K562 (cell line): ENCODE measurements at regions not wholly inside any gene's neighbourhood (a gene's known extent, or its start where the extent isn't known, plus 50 kb on each side); places are given as distances from the start of the nearest gene placed in this dataset.

Experiments
- ATAC-seq: fragments of 200-7000 bp; cut with Tn5 transposase; 3 replicates; pipeline ENCODE4 v1.9.1; 2020; ENCODE audit warnings: moderate library complexity
- BruUV-seq: library from RNA; stranded (reverse); fragments of 400-500 nt; replicated peaks from 2 replicates; lab custom pipeline; 2021; lab: Mats Ljungman, UMichigan
- CTCF ChIA-PET: fragments of 300-600 bp; formaldehyde crosslinking; extraction: SDS; loops from one replicate; lab custom pipeline; 2021; ENCODE audit warnings: low intra/inter-chr PET ratio; lab: Yijun Ruan, JAX
- POLR2A ChIA-PET: fragments of 300-600, 350-650 bp; sonication (Branson Sonifier 250); formaldehyde crosslinking; extraction: SDS; loops from one replicate; lab custom pipeline; 2021; ENCODE audit warnings: antibody characterized with exemption, inconsistent platforms; lab: Yijun Ruan, JAX
- DNase-seq, 4 experiments: peaks; one replicate each; pipeline versions ENCODE4 v3.0.0 to v3.0.0-alpha.2; 2011 to 2018; ENCODE audit warnings: low spot score in 3 of 4, mixed read lengths in 3 of 4; ENCODE audit errors: extremely low read depth in 1 of 4
- FAIRE-seq: peaks from 2 replicates; lab custom pipeline; 2011; peaks lifted over from hg19 to GRCh38; lab: Jason Lieb, UNC
- H2AFZ ChIP-seq: 2 replicates; pipeline ENCODE4 v1.6.0; 2011; ENCODE audit warnings: low read depth, low read length, control low read depth, inconsistent platforms
- H3K27ac ChIP-seq: fragments of 200-600 bp; 3 replicates; pipeline ENCODE4 v1.8.0; 2011; ENCODE audit warnings: low read depth, mild to moderate bottlenecking, control low read depth, inconsistent platforms, low read length, moderate library complexity, mixed read lengths; ENCODE audit errors: extremely low read depth
- H3K27me3 ChIP-seq, 2 experiments: fragments of 300-600 bp in 1 of 2; 2 replicates in 1 of 2; 3 replicates in 1 of 2; pipeline versions ENCODE4 v1.6.0 to v1.8.0; 2011; ENCODE audit warnings: inconsistent platforms in 2 of 2, low read length in 2 of 2, mild to moderate bottlenecking in 1 of 2, mixed read lengths in 1 of 2, moderate library complexity in 1 of 2; ENCODE audit not compliant: control insufficient read depth in 2 of 2, insufficient read depth in 2 of 2
- H3K36me3 ChIP-seq: fragments of 300-600 bp; 3 replicates; pipeline ENCODE4 v1.8.0; 2011; ENCODE audit warnings: mild to moderate bottlenecking, low read length, inconsistent platforms; ENCODE audit not compliant: control insufficient read depth, insufficient read depth
- H3K4me1 ChIP-seq, 2 experiments: fragments of 200-600 bp in 1 of 2; replicated peaks in 1 of 2; 2 replicates in 1 of 2; 3 replicates in 1 of 2; pipeline versions ENCODE4 v1.5.1 to v1.8.0; 2011; ENCODE audit warnings: inconsistent platforms in 2 of 2, low read length in 2 of 2, mild to moderate bottlenecking in 1 of 2, mixed read lengths in 1 of 2, moderate library complexity in 1 of 2; ENCODE audit not compliant: control insufficient read depth in 2 of 2, insufficient read depth in 2 of 2
- H3K4me2 ChIP-seq: 2 replicates; pipeline ENCODE4 v1.6.1; 2011; ENCODE audit warnings: low read length, control low read depth, inconsistent platforms, mixed read lengths; ENCODE audit not compliant: insufficient read depth
- H3K4me3 ChIP-seq: fragments of 200-600 bp; sonication (generic), shearing (Covaris generic); 2 replicates; pipeline ENCODE4 v1.5.1; 2016; ENCODE audit warnings: control low read depth, inconsistent platforms
- H3K79me2 ChIP-seq: fragments of 200-600 bp; 3 replicates; pipeline ENCODE4 v1.8.0; 2011; ENCODE audit warnings: low read length, inconsistent platforms; ENCODE audit not compliant: control insufficient read depth, insufficient read depth
- H3K9ac ChIP-seq, 2 experiments: 2 replicates each; pipeline versions ENCODE4 v1.6.0 to v1.6.1; 2011; ENCODE audit warnings: low read depth in 2 of 2, low read length in 2 of 2, control low read depth in 1 of 2, inconsistent platforms in 1 of 2, mild to moderate bottlenecking in 1 of 2, mixed read lengths in 1 of 2; ENCODE audit not compliant: insufficient read depth in 1 of 2
- H3K9me1 ChIP-seq: one replicate; pipeline ENCODE4 v1.6.0; 2011; ENCODE audit warnings: inconsistent platforms, mild to moderate bottlenecking, low read length, moderate library complexity; ENCODE audit not compliant: control insufficient read depth, insufficient read depth
- H3K9me3 ChIP-seq: replicated peaks from 2 replicates; pipeline ENCODE4 v1.5.1; 2011; ENCODE audit warnings: low read depth, low read length, inconsistent platforms; ENCODE audit not compliant: control insufficient read depth, insufficient read depth
- H4K20me1 ChIP-seq: replicated peaks from 2 replicates; pipeline ENCODE4 v1.6.1; 2011; ENCODE audit warnings: low read length, inconsistent platforms, mixed read lengths; ENCODE audit not compliant: control insufficient read depth, insufficient read depth
- RAD51 ChIP-seq: fragments of 450-650 bp; IDR thresholded peaks from 2 replicates; pipeline ENCODE4 v1.7.1; 2016; ENCODE audit warnings: low read depth, mild to moderate bottlenecking, borderline replicate concordance
- SFPQ ChIP-seq: fragments of 200-400 bp; formaldehyde crosslinking; IDR thresholded peaks from 2 replicates; pipeline ENCODE4 v1.6.1; 2017; ENCODE audit warnings: mild to moderate bottlenecking, low read depth, low read length, moderate library complexity
- ZBTB11 ChIP-seq, 3 experiments: fragments of 200-800 bp in 1 of 3; fragments of 250-450 bp in 1 of 3; fragments of 450-650 bp in 1 of 3; sonication (Bioruptor Pico) in 1 of 3; sonication (Bioruptor generic) in 1 of 3; formaldehyde crosslinking in 1 of 3; IDR thresholded peaks; 2 replicates each; pipeline versions ENCODE4 v1.6.1 to v1.8.0; 2016 to 2022; ENCODE audit warnings: mild to moderate bottlenecking in 2 of 3, missing genetic modification characterization in 2 of 3, missing compliant biosample characterization in 1 of 3, moderate library complexity in 1 of 3
- WGBS: fragments of 100-300 bp; shearing (Covaris generic); methylation state at CpG from one replicate; pipeline ENCODE4 v1.1.6; 2016; ENCODE audit warnings: low coverage, mixed read lengths; ENCODE audit not compliant: insufficient coverage; ENCODE audit errors: missing lambda C conversion rate; 5-methylcytosine and 5-hydroxymethylcytosine counted together
- in situ Hi-C: fragments of 300-500 bp; cut with MboI; formaldehyde crosslinking; loops from 4 replicates; pipeline ENCODE4 v1.15.0; 2018; ENCODE audit warnings: inconsistent platforms, mixed read lengths
- intact Hi-C: fragments of 100-400 bp; cut with micrococcal nuclease; formaldehyde crosslinking; loops from 2 replicates; pipeline ENCODE4 v1.14.2; 2022

- Histone ChIP-seq H3K27me3 (no peaks in the 10 kb centered on the region), H3K4me1 (no peaks in the 10 kb centered on the region), H3K4me2 (no peak overlapping the region), H3K79me2 (no peaks in the 10 kb centered on the region), H3K9me1 (no peaks in the 10 kb centered on the region), H3K9ac (no peak overlapping the region), H3K9me3 (no peaks in the 10 kb centered on the region), H2AFZ (no peak overlapping the region), H3K27ac (no peak overlapping the region), H3K36me3 (no peaks in the 10 kb centered on the region), H3K4me3 (no peak overlapping the region), H4K20me1 (no peaks in the 10 kb centered on the region)
- no TSS peak for BruUV-seq
- in situ Hi-C loops: no loop called here
- TF ChIP-seq ZBTB11 (CRISPR knock-in tag; IDR thresholded peaks at IDR 0.05): peak in 1 of 3 experiments; percentile 86; a peak in 2 of 6 replicates
- no peak for TF ChIP-seq RAD51
- no peak for TF ChIP-seq SFPQ
- POLR2A ChIA-PET: no interaction called here
- no peak for FAIRE-seq
- WGBS: 69% methylated on average over 3 of the region's 3 CpGs
- CTCF ChIA-PET: no interaction called here
- ATAC-seq: no peak
- intact Hi-C loops: no loop called here
- no peak for DNase-seq
Observed at GRCh38 chr20:47451602-47451904, 50.1 kb upstream of the NCOA3 start.
